PC-9 (cell line): ENCODE measurements at regions not wholly inside any gene's neighbourhood (a gene's known extent, or its start where the extent isn't known, plus 50 kb on each side); places are given as distances from the start of the nearest gene placed in this dataset.

Source experiments
- CTCF ChIP-seq: fragments of 200-600 bp; sonication (generic); conservative IDR thresholded peaks from 2 replicates; pipeline ENCODE4 v1.6.1; 2017; ENCODE audit warnings: mixed run types, antibody characterized with exemption, mild to moderate bottlenecking, moderate library complexity
- EZH2 ChIP-seq: fragments of 200-600 bp; sonication (generic); IDR thresholded peaks from 2 replicates; pipeline ENCODE4 v1.8.0; 2017; ENCODE audit warnings: antibody characterized with exemption, low read depth

- TF ChIP-seq CTCF = no peak
- TF ChIP-seq EZH2 = no peak
These were observed 176.2 kb downstream of the ICE1 start for GRCh38 chr5:5598547-5599113.
